ENCODE measurements at regions not wholly inside any gene's neighbourhood (a gene's known extent, or its start where the extent isn't known, plus 50 kb on each side); places are given as distances from the start of the nearest gene placed in this dataset.

GRCh38 chr17:78305801-78306200 lies 54.1 kb downstream of the SOCS3 start:
- TF ChIP-seq CTCF (tag by site-specific recombination; IDR thresholded peaks at IDR 0.05) (no peak), ZBTB7A (tag by site-specific recombination; IDR thresholded peaks at IDR 0.05; ENCODE audit: low read depth) (no peak), ZNF707 (tag by site-specific recombination; IDR thresholded peaks at IDR 0.05) (no peak), ZNF202 (tag by site-specific recombination; IDR thresholded peaks at IDR 0.05; ENCODE audit: borderline replicate concordance) (no peak), ZNF514 (tag by site-specific recombination; IDR thresholded peaks at IDR 0.05) (no peak), KLF10 (tag by site-specific recombination; IDR thresholded peaks at IDR 0.05) (no peak), REST (tag by site-specific recombination; IDR thresholded peaks at IDR 0.05) (no peak), ZNF274 (IDR thresholded peaks at IDR 0.05; ENCODE audit: low read length) (no peak), ZNF274 (tag by site-specific recombination; IDR thresholded peaks at IDR 0.05; ENCODE audit: borderline replicate concordance) (no peak), ZBTB10 (tag by site-specific recombination; IDR thresholded peaks at IDR 0.05) (no peak), ZBTB8A (tag by site-specific recombination; IDR thresholded peaks at IDR 0.05) (no peak), TRIM28 (IDR thresholded peaks at IDR 0.05; ENCODE audit: borderline replicate concordance, low read length) (no peak), ZBTB26 (tag by site-specific recombination; optimal IDR thresholded peaks at IDR 0.05) (no peak)

Data from HEK293 (cell line).